DND-41 (cell line): ENCODE measurements at regions not wholly inside any gene's neighbourhood (a gene's known extent, or its start where the extent isn't known, plus 50 kb on each side); places are given as distances from the start of the nearest gene placed in this dataset.
"Not testable (repeated sequence)": the region's sequence is repeated elsewhere in the genome, so short reads cannot be mapped to it uniquely, and the experiment has no call there.

Experiments used
- ATAC-seq: fragments of 200-7000 bp; cut with Tn5 transposase; 3 replicates; pipeline ENCODE4 v1.9.1; 2021; ENCODE audit warnings: low read depth; ENCODE audit not compliant: insufficient read depth
- DNase-seq: peaks from one replicate; pipeline ENCODE4 v3.0.0-alpha.2; 2020
- H2AFZ ChIP-seq: 2 replicates; pipeline ENCODE4 v1.6.0; 2012; ENCODE audit warnings: low read depth, low read length
- H3K27ac ChIP-seq: 2 replicates; pipeline ENCODE4 v1.5.1; 2012; ENCODE audit warnings: low read length, inconsistent platforms
- H3K27me3 ChIP-seq: fragments of 200-600 bp; sonication (generic); 2 replicates; pipeline ENCODE4 v1.6.0; 2012; ENCODE audit warnings: low read length, mild to moderate bottlenecking, inconsistent platforms; ENCODE audit not compliant: insufficient read depth, poor library complexity
- H3K36me3 ChIP-seq: 2 replicates; pipeline ENCODE4 v1.5.1; 2012; ENCODE audit warnings: low read length, inconsistent platforms; ENCODE audit not compliant: insufficient read depth
- H3K4me1 ChIP-seq: 2 replicates; pipeline ENCODE4 v1.5.1; 2012; ENCODE audit warnings: mild to moderate bottlenecking, low read length; ENCODE audit not compliant: insufficient read depth
- H3K4me2 ChIP-seq: 2 replicates; pipeline ENCODE4 v1.6.0; 2012; ENCODE audit warnings: mild to moderate bottlenecking, moderate library complexity, low read length, inconsistent platforms; ENCODE audit not compliant: insufficient read depth
- H3K4me3 ChIP-seq, 2 experiments: fragments of 200-600 bp in 1 of 2; shearing (Covaris generic) in 1 of 2; 2 replicates each; pipeline ENCODE4 v1.5.1; 2012 to 2016; ENCODE audit warnings: inconsistent platforms in 2 of 2, low read length in 2 of 2, mild to moderate bottlenecking in 2 of 2, low read depth in 1 of 2, moderate library complexity in 1 of 2
- H3K79me2 ChIP-seq: 2 replicates; pipeline ENCODE4 v1.6.0; 2012; ENCODE audit warnings: low read length, inconsistent platforms; ENCODE audit not compliant: insufficient read depth
- H3K9ac ChIP-seq: 2 replicates; pipeline ENCODE4 v1.6.0; 2012; ENCODE audit warnings: low read depth, mild to moderate bottlenecking, inconsistent platforms, low read length, moderate library complexity
- H3K9me3 ChIP-seq: 2 replicates; pipeline ENCODE4 v1.5.1; 2012; ENCODE audit warnings: low read length, moderate library complexity, mild to moderate bottlenecking, inconsistent platforms; ENCODE audit not compliant: insufficient read depth, severe bottlenecking
- H4K20me1 ChIP-seq: 2 replicates; pipeline ENCODE4 v1.6.0; 2012; ENCODE audit warnings: low read length; ENCODE audit not compliant: insufficient read depth
- CTCF ChIP-seq: IDR thresholded peaks from 2 replicates; pipeline ENCODE4 v1.5.1; 2012; ENCODE audit warnings: borderline replicate concordance, low read length, moderate library complexity, mild to moderate bottlenecking; ENCODE audit not compliant: poor library complexity, severe bottlenecking; ENCODE audit errors: extremely low read depth
- EZH2 ChIP-seq: IDR thresholded peaks from 3 replicates; pipeline ENCODE4 v1.6.1; 2012; ENCODE audit warnings: borderline replicate concordance, low read depth, mild to moderate bottlenecking, moderate library complexity, low read length, inconsistent platforms; ENCODE audit not compliant: severe bottlenecking

GRCh38 chr12:59304077-59304721 is 291.6 kb upstream of the SLC16A7 start:
- Histone ChIP-seq H4K20me1 (no peaks in the 10 kb centered on the region), H3K9ac (no peak overlapping the region), H3K9me3 (no peaks in the 10 kb centered on the region), H3K27me3 (no peaks in the 10 kb centered on the region), H3K4me1 (no peaks in the 10 kb centered on the region), H2AFZ (no peak overlapping the region), H3K79me2 (no peaks in the 10 kb centered on the region), H3K36me3 (no peaks in the 10 kb centered on the region), H3K4me3 (no peak overlapping the region), H3K4me2 (no peak overlapping the region), H3K27ac (no peak overlapping the region)
- TF ChIP-seq EZH2: no peak
- TF ChIP-seq CTCF: no peak
- DNase-seq (no peak), ATAC-seq (no peak)

GRCh38 chr12:59298296-59298695 is 297.5 kb upstream of the SLC16A7 start:
- Histone ChIP-seq H2AFZ (no peak overlapping the region), H3K4me1 (no peaks in the 10 kb centered on the region), H3K27me3 (no peaks in the 10 kb centered on the region), H3K9ac (no peak overlapping the region), H3K27ac (no peak overlapping the region), H3K36me3 (no peaks in the 10 kb centered on the region), H3K4me3 (no peak overlapping the region), H3K9me3 (no peaks in the 10 kb centered on the region), H3K4me2 (no peak overlapping the region), H4K20me1 (no peaks in the 10 kb centered on the region), H3K79me2 (no peaks in the 10 kb centered on the region)
- TF ChIP-seq CTCF (no peak), EZH2 (no peak)
- ATAC-seq (no peak), DNase-seq (no peak)

- no peak overlapping the region for H3K4me3 ChIP-seq
- H2AFZ ChIP-seq: no peak overlapping the region
- DNase-seq (no peak), ATAC-seq (no peak)
- no peak overlapping the region for H3K9ac ChIP-seq
- no peaks in the 10 kb centered on the region for H3K9me3 ChIP-seq
- H3K27ac ChIP-seq: no peak overlapping the region
- H3K27me3 ChIP-seq: no peaks in the 10 kb centered on the region
- TF ChIP-seq EZH2 (no peak), CTCF (no peak)
- no peaks in the 10 kb centered on the region for H3K79me2 ChIP-seq
- no peaks in the 10 kb centered on the region for H3K4me1 ChIP-seq
- H3K36me3 ChIP-seq: no peaks in the 10 kb centered on the region
- no peaks in the 10 kb centered on the region for H4K20me1 ChIP-seq
- no peak overlapping the region for H3K4me2 ChIP-seq
Observed at GRCh38 chr12:59294221-59294620, 301.6 kb upstream of the SLC16A7 start.

GRCh38 chr12:59282999-59283398 is 312.8 kb upstream of the SLC16A7 start:
- H3K79me2 ChIP-seq: no peaks in the 10 kb centered on the region
- no peaks in the 10 kb centered on the region for H3K36me3 ChIP-seq
- H3K9ac ChIP-seq: no peak overlapping the region
- no peaks in the 10 kb centered on the region for H3K9me3 ChIP-seq
- H3K4me2 ChIP-seq: no peak overlapping the region
- ATAC-seq: no peak
- no peak overlapping the region for H2AFZ ChIP-seq
- TF ChIP-seq CTCF: no peak
- no peak for TF ChIP-seq EZH2
- no peaks in the 10 kb centered on the region for H4K20me1 ChIP-seq
- no peak for DNase-seq
- no peaks in the 10 kb centered on the region for H3K4me1 ChIP-seq
- H3K4me3 ChIP-seq: no peak overlapping the region
- H3K27me3 ChIP-seq: no peaks in the 10 kb centered on the region
- no peak overlapping the region for H3K27ac ChIP-seq

- H3K27ac ChIP-seq, H2AFZ ChIP-seq, H3K36me3 ChIP-seq, H3K4me2 ChIP-seq, ATAC-seq, H3K4me1 ChIP-seq, H3K4me3 ChIP-seq, DNase-seq, H3K9me3 ChIP-seq, H3K27me3 ChIP-seq, H3K9ac ChIP-seq, H4K20me1 ChIP-seq, H3K79me2 ChIP-seq: not testable (repeated sequence)
Observed at GRCh38 chr12:59273561-59273960, 322.3 kb upstream of the SLC16A7 start.
